SU-DHL-6 (cell line): ENCODE measurements at regions not wholly inside any gene's neighbourhood (a gene's known extent, or its start where the extent isn't known, plus 50 kb on each side); places are given as distances from the start of the nearest gene placed in this dataset.

Source experiments
- EZH2phosphoT487 ChIP-seq: fragments of 200-600 bp; sonication (generic), shearing (Covaris generic); conservative IDR thresholded peaks from 2 replicates; pipeline ENCODE4 v1.6.1; 2018; ENCODE audit warnings: mild to moderate bottlenecking, antibody characterized with exemption, low read length, moderate library complexity, mixed read lengths
- TF ChIP-seq, protein P1 (sequence below): fragments of 200-600 bp; sonication (generic); IDR thresholded peaks from one replicate; pipeline ENCODE4 v1.5.1; 2017; ENCODE audit warnings: antibody characterized with exemption, mild to moderate bottlenecking, low read length, moderate library complexity; ENCODE audit not compliant: insufficient read depth, poor library complexity, severe bottlenecking

DNA sequence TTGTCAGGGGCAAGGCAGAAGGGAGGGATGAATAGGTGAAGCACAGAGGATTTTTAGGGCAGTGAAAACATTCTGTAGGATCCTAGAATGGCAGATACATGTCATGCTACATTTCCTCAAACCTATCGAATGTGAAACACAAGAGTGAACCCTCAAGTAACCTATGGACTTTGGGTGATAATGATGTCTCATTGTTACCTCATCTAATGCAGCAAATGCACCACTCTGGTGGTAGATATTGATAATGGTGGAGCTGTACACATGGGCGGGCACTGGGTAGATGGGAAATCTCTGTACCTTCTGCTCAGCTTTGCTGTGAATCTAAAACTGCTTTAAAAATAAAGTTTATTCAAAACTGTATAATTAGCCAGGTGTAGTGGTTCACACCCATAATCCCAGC, 95.2 kb upstream of the NCK2 start:
- TF ChIP-seq, protein P1, sequence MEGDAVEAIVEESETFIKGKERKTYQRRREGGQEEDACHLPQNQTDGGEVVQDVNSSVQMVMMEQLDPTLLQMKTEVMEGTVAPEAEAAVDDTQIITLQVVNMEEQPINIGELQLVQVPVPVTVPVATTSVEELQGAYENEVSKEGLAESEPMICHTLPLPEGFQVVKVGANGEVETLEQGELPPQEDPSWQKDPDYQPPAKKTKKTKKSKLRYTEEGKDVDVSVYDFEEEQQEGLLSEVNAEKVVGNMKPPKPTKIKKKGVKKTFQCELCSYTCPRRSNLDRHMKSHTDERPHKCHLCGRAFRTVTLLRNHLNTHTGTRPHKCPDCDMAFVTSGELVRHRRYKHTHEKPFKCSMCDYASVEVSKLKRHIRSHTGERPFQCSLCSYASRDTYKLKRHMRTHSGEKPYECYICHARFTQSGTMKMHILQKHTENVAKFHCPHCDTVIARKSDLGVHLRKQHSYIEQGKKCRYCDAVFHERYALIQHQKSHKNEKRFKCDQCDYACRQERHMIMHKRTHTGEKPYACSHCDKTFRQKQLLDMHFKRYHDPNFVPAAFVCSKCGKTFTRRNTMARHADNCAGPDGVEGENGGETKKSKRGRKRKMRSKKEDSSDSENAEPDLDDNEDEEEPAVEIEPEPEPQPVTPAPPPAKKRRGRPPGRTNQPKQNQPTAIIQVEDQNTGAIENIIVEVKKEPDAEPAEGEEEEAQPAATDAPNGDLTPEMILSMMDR, result no peak
- TF ChIP-seq EZH2phosphoT487, result no peak
